22Rv1 (cell line): ENCODE measurements at regions not wholly inside any gene's neighbourhood (a gene's known extent, or its start where the extent isn't known, plus 50 kb on each side); places are given as distances from the start of the nearest gene placed in this dataset.

Experiments
- CTCF ChIP-seq: fragments of 450-650 bp; IDR thresholded peaks from 2 replicates; pipeline ENCODE4 v1.5.1; 2017; ENCODE audit warnings: mild to moderate bottlenecking
- ZFX ChIP-seq: fragments of 450-650 bp; IDR thresholded peaks from 2 replicates; pipeline ENCODE4 v1.6.1; 2017; ENCODE audit warnings: antibody characterized with exemption, borderline replicate concordance

- TF ChIP-seq CTCF: no peak
- no peak for TF ChIP-seq ZFX
Measured at GRCh38 chrX:101993335-101993734, 61.5 kb upstream of the ZMAT1 start.
